OCI-M1 (cell line): ENCODE measurements at regions not wholly inside any gene's neighbourhood (a gene's known extent, or its start where the extent isn't known, plus 50 kb on each side); places are given as distances from the start of the nearest gene placed in this dataset.

ENCODE experiments used
- DNase-seq: peaks from one replicate; lab custom pipeline; 2025; lab: John Stamatoyannopoulos, UW

- DNase-seq: no peak
Observed at GRCh38 chr18:2423761-2424160, 147.5 kb downstream of the METTL4 start.

GRCh38 chr18:2424420-2424819, 146.9 kb downstream of the METTL4 start:
- no peak for DNase-seq

- peak; percentile 36 for DNase-seq
Observed at GRCh38 chr18:2425426-2426317, 145.6 kb downstream of the METTL4 start.

- DNase-seq: no peak
Observed at GRCh38 chr18:2430191-2430590, 141.1 kb downstream of the METTL4 start.

GRCh38 chr18:2431806-2432205, 139.5 kb downstream of the METTL4 start:
- no peak for DNase-seq

- DNase-seq: no peak
Observed at GRCh38 chr18:2433366-2433765, 137.9 kb downstream of the METTL4 start.

- peak; percentile 26 for DNase-seq
Observed at GRCh38 chr18:2441544-2441943, 129.8 kb downstream of the METTL4 start.

- peak; percentile 79 for DNase-seq
Observed at GRCh38 chr18:2442006-2442405, 129.3 kb downstream of the METTL4 start.

GRCh38 chr18:2442726-2443275, 128.5 kb downstream of the METTL4 start:
- no peak for DNase-seq

GRCh38 chr18:2444201-2444875, 127.0 kb downstream of the METTL4 start:
- DNase-seq: peak; percentile 41

- peak; percentile 76 for DNase-seq
Observed at GRCh38 chr18:2448565-2449151, 122.6 kb downstream of the METTL4 start.

GRCh38 chr18:2451556-2451955, 119.7 kb downstream of the METTL4 start:
- no peak for DNase-seq

- DNase-seq: no peak
Observed at GRCh38 chr18:2459886-2460285, 111.4 kb downstream of the METTL4 start.

- peak; percentile 28 for DNase-seq
Observed at GRCh38 chr18:2466978-2467377, 104.3 kb downstream of the METTL4 start.

GRCh38 chr18:2468051-2468450, 103.3 kb downstream of the METTL4 start:
- no peak for DNase-seq

GRCh38 chr18:2471523-2471922, 99.8 kb downstream of the METTL4 start:
- peak; percentile 47 for DNase-seq

GRCh38 chr18:2478662-2479061, 92.6 kb downstream of the METTL4 start:
- no peak for DNase-seq

- no peak for DNase-seq
Observed at GRCh38 chr18:2480536-2480935, 90.8 kb downstream of the METTL4 start.

GRCh38 chr18:2482706-2483475, 88.4 kb downstream of the METTL4 start:
- DNase-seq: no peak

- DNase-seq: no peak
Observed at GRCh38 chr18:2485983-2486382, 85.3 kb downstream of the METTL4 start.

GRCh38 chr18:2486426-2486825, 84.9 kb downstream of the METTL4 start:
- no peak for DNase-seq
